HEK293T (cell line): ENCODE measurements at regions not wholly inside any gene's neighbourhood (a gene's known extent, or its start where the extent isn't known, plus 50 kb on each side); places are given as distances from the start of the nearest gene placed in this dataset.

ENCODE experiments used
- ARNT ChIP-seq: fragments of 450-650 bp; IDR thresholded peaks from 2 replicates; pipeline ENCODE4 v1.6.1; 2017; ENCODE audit warnings: mild to moderate bottlenecking
- ELF4 ChIP-seq: fragments of 450-650 bp; IDR thresholded peaks from 2 replicates; pipeline ENCODE4 v1.6.1; 2017; ENCODE audit warnings: antibody characterized with exemption
- FOXA1 ChIP-seq: fragments of 450-650 bp; IDR thresholded peaks from 2 replicates; pipeline ENCODE4 v1.6.1; 2016; ENCODE audit warnings: mild to moderate bottlenecking
- FOXK2 ChIP-seq: fragments of 450-650 bp; IDR thresholded peaks from 2 replicates; pipeline ENCODE4 v1.6.1; 2016; ENCODE audit warnings: mild to moderate bottlenecking
- HDGF ChIP-seq: fragments of 450-650 bp; IDR thresholded peaks from 2 replicates; pipeline ENCODE4 v1.6.1; 2017; ENCODE audit warnings: antibody characterized with exemption, borderline replicate concordance
- NFRKB ChIP-seq: fragments of 450-650 bp; IDR thresholded peaks from 2 replicates; pipeline ENCODE4 v1.6.1; 2016; ENCODE audit warnings: mild to moderate bottlenecking, moderate library complexity
- SP1 ChIP-seq: fragments of 450-650 bp; IDR thresholded peaks from 2 replicates; pipeline ENCODE4 v1.6.1; 2017
- TF ChIP-seq, protein P1 (sequence below): fragments of 450-650 bp; IDR thresholded peaks from 2 replicates; pipeline ENCODE4 v1.6.1; 2016

GRCh38 chr5:155649666-155650065, 636.1 kb downstream of the KIF4B start:
- TF ChIP-seq FOXA1, result no peak
- TF ChIP-seq, protein P1, sequence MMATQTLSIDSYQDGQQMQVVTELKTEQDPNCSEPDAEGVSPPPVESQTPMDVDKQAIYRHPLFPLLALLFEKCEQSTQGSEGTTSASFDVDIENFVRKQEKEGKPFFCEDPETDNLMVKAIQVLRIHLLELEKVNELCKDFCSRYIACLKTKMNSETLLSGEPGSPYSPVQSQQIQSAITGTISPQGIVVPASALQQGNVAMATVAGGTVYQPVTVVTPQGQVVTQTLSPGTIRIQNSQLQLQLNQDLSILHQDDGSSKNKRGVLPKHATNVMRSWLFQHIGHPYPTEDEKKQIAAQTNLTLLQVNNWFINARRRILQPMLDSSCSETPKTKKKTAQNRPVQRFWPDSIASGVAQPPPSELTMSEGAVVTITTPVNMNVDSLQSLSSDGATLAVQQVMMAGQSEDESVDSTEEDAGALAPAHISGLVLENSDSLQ, result no peak
- no peak for TF ChIP-seq FOXK2
- no peak for TF ChIP-seq SP1
- TF ChIP-seq HDGF, result no peak
- TF ChIP-seq ARNT, result no peak
- TF ChIP-seq ELF4, result no peak
- no peak for TF ChIP-seq NFRKB
